Lung microvascular endothelial cell (primary cell): ENCODE measurements at regions not wholly inside any gene's neighbourhood (a gene's known extent, or its start where the extent isn't known, plus 50 kb on each side); places are given as distances from the start of the nearest gene placed in this dataset.

Source experiments
- DNase-seq, 2 donors: peaks; one replicate each; pipeline versions ENCODE4 v3.0.0 to v3.0.0-alpha.2; 2010; ENCODE audit warnings: low read depth in 2 of 2

DNA sequence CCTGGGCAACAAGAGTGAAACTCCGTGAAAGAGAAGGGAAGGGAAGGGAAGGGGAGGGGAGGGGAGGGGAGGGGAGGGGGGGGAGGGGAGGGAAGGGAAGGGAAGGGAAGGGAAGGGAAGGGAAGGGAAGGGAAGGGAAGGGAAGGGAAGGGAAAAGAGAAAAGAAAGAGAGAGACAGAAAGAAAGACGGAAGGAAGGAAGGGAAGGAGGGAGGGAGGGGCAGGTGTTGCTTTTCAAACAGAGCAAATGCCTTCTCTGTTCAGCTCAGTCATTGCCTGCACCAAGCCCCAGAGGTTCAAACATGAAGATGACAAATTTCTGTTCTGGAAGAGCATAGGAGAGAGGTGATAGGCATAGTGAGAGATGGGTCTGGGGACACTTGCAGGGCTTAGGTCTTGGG is 330.0 kb downstream of the DRD1 start:
- no peak for DNase-seq

DNA sequence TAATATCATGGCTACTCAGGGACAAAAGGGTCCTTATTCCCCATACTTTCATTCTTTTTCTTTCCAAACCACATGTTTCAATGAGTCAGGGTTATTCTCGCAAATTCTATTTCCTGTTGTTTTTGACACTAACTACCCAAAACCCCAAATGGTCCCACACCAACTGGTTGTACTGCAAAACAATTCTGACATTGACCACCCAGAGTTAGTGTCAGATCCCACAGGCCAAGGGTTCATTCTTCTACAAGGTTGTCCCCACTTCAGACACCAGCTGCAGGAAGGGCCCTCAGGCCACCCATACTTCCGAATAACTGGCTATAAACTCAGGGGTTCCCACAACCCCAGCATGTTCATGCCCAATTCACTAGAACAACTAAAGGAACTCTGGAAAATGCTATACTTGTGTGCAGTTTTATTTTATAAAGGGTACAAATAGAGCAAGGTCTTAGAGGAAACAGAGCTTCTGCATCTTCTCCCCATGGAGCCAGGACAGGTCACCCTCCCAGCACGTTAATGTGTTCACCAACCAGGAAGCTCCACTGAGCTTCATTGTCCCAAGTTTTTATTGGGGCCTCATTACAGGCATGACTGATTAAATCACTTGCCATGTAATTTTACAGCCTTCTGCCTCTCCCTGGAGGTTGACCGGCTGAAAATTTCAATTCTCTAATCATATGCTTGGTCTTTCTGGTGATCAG is 334.8 kb downstream of the DRD1 start:
- no peak for DNase-seq

DNA sequence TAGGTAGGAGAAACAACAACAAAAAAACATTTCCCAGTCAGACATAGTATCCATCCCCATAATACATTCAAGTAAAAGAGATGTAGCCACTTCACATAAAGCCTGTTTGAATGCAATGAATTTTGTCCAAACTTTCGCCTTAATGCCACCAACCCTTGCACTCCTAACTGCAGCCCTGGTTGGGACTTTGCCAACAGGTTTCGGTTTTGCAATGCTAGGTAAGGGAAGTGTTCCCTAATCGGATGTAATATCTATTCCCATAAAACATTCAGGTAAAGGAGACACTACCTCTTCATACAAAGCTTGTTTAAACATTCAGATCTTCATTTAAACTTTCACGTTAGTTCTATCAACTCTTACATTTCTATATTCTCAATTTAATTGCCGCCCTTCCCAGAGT is 336.1 kb downstream of the DRD1 start:
- DNase-seq = no peak

DNA sequence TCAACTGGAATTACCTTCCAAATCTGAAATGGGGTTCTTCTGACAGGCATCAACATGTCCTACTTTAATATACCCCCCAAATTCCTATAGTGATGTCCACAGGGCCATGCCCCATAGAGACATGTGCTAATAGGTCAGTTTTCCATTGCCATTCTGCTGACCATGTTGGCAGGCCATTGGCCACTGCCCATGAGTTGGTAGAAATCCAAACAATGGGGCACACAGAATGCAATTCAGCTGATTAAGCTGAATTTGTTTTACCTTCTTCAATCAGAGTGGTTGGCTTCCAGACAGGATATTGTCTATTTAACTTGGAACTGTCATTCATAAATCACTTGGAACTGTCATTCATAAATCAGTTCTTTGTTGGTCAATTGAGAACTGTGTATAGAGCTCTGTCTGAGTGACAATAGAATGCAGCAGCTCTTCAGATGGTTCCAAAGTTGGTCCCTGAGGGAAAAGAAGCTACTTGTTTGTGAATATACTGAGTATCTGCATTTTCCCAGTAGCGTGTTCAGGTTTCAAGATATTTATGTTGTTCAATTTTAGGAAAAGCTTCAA is 336.9 kb downstream of the DRD1 start:
- DNase-seq = no peak

DNA sequence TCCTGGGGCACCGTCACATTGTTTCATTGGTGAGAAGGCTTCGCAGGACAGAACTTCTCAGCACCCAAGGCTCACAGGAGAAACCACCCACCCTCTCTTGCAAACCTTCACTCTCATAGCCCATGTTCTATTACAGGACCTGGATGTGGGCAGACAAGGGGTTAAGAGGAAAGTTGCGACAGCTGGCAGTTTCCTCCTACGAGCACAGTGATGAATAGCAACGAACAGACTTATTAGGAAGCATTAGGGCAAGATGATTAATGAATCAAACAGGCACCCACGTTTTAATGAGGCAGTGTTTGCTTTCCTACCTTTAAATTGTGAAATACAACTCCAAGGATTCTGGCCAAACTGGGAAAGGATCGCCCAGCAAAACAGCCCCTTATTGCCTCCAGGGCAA is 339.3 kb downstream of the DRD1 start:
- DNase-seq = no peak

DNA sequence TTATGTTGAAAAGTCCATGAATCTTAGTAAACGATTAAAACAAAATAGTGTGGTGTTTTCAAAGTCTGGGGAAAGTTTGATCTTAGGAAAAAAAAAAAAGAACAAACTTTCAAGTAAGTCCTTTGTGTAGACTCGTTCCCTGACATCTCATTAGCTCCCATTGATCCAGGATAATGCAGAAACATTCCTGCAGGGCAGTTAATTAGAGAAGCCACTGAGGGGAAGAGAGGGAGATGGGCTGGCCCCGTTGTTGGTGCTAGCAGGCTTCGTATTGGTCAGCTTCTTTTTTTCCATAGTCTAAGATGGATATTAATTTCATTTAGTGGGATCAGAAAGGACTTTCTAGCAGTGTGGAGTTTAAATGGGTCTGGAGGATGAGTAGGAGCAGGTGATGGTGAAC is 340.2 kb downstream of the DRD1 start:
- no peak for DNase-seq

DNA sequence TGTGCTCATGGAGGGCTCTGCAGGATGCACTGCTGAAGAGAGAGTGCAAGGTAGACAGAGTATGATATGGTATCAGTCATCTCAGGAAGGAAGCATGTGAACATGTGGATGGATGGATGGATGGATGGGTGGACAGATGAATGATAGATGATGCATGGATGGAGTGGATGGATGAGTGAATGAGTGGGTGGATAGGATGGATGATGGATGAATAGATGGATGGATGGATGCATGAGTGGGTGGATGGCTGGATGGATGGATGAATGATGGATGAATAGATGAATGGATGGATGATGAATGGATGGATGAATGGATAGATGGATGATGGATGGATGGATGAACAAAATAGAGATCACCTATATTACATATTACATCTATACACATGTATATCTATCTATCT is 341.3 kb downstream of the DRD1 start:
- no peak for DNase-seq

DNA sequence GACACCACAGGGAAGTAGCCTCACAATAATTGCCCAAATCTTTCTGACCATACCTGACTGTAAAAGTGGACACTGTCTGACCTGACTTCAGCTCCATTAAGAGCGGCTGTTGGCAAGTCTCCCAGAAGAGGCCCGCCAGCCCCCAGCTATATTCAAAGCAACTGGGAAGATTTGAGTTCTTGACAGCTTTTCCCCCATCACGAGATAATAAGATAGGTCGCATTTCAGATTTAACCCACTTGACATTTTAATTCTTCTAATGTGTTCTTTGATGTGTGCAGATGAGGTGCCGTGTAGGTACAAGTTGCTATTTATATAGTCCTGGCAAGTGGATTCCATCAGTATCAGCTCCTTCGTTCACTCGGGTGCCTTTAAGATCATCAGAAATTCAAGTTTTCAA is 345.7 kb downstream of the DRD1 start:
- DNase-seq = no peak

DNA sequence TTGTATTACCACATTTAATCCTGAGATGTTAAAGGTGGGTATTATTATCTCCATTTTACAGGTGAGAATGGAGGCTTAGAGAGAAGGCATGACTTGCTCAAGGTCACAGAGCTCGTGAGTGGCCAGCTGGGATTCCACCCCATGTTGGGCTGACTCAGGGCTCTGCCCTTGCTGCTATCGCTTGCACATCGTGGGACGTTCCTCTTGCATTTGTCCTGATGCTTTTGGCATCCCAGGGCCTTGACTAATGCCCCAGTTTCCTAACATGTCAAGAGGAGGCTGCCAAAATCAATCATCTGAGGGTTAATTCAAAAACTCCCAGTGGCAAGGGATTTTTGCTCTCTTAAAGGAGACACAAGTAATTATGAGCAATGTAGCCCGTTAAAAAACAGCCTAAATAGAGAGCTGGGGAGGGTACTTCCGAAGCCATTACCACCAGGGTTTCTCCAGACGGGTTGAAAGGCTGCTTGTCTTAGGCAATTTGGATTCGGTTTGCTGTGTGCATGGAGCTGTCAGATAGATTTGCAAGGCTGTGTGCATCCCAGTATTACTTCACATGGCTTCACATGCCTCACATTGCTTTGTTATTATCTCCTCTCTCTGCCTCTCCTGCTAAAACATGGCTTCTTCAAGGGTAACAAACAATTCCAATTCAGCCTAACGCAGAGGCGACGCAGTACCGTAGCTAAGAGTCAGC is 347.4 kb downstream of the DRD1 start:
- DNase-seq = no peak

DNA sequence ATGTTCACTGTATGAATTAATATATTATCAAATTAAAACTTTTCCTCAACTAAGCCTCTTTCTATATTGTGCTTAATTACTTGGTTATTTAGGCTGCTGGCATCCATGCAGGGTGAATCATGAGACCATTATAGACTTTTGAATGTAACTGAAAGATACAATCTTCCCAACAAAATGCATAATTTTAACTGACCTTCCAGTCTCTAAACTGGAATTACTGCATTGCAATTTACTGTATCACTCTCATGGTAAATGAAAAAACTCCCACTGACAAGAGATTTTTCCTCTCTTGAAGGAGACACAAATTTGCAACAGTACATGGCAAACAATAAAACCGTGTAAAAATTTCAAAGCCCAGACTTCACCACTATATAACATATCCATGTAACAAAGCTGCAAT is 349.5 kb downstream of the DRD1 start:
- no peak for DNase-seq

DNA sequence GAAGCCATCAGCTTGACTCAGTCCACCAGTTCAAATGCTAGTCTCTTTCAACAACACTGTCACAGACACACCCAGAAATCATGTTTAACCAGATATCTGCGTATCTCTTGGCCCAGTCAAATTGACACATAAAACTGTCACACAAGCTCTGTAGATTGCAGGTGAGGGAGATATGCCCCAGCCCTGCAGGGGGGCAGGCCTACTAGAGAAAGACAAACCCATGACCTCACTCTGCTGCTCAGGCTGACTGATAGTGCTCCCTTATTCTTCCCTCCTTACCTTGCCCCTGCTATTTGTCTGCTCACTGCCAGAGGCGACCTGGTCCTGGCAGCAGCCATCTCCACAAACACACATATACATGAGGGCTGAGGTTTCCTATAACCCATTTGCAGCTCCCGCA is 351.3 kb downstream of the DRD1 start:
- no peak for DNase-seq

DNA sequence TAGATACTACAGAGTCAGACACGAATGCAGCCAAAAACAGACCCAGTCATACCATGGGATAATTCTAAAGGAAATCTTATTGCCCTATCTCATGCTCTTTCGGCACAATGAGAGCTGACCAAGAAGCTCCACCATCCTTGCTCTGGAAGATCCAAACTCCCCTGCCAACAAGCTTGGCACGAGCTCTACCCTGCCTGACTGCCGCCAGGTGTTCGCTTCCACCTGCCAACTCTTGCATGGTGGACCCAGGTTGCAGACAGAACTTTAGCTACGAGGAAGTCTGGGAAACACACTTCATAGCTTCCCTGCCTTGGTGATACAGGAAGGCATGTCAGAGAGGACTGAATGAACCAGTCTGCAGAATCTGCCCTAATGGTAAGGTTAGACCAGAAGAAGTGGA is 355.0 kb downstream of the DRD1 start:
- DNase-seq = no peak

DNA sequence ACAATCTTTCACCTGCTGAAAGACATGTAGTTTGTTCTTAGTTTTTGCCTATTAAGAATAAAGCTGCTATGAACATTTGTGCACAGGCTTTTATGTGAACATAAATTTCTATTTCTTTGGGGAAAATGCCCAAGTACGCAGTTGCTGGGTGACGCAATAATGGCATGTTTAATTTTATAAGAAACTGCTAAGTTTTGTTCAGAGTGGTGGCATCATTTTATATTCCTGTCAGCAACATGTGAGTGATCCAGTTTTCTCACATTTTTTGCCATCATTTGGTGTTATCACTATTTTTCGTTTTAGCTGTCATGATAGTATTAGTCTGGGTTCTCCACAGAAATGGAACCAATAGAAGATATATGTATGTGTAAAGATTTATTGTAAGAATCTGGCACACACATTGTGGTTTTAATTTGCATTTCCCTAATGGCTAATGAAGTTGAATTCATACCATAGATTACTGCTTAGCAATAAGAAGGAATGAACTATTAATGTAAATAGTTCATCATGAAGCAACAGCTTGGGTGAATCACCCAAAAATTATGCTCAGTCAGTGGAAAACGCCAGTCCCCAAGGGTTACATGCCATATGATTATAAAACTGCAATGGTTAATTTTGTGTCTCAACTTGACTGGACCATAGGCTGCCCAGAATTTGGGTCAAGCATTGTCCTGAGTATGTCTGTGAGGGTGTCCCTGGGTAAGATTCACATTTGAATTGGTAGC is 358.6 kb downstream of the MSX2 start:
- no peak for DNase-seq

DNA sequence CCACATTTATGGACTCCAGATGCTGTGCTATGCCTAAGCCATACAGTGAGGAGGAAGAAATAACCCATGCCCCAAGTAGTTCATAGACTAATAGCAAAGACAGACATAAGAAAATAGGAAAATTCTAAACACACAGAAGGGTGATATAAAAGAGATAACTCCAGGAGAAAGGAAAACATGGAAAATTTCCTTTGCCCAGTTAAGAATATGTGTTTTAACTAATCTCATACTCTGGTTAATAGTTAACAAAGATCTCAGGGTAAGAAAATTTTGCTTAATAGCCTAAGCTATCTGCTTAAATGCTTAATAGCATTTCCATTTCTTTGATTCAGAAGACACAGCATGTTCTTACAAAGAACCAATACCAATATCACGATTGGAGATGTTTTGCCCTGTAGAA is 358.0 kb downstream of the MSX2 start:
- DNase-seq = no peak

DNA sequence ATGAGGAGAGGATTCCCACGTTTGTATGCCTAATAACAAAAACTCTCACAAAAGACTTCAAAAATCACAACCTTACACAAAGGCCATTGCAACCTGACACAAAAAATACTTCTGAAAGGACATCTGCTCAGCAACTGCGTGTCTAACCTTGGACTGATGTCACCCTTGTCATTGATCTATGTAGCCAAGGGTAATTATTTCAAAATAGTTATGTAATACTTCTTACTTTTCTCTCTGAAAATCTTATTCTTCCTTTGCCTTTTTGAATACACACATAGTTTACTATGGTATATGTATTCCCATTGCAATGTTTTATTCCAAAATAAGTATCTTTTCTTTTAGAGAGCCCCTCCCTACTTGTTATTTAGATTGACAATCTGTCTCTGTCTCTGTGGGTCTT is 355.3 kb downstream of the MSX2 start:
- DNase-seq = no peak

DNA sequence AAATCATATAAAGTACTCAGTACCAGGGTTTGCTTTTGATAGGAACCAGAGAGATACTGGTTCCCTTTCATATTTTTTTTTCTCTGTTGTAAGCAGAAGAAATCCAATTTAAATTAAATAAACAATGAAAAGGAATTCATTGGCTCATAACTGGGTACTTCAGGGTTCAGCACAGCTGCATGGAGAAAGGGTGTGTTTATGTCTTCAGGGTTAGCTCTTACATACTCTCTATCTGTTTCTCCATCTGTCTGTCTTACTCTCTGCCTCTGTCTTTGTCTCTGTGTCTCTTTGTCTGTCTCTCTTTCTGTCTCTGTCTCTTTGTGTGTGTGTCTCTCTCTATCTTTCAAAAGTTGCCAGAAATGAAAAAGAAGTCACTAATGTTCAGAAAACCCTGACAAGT is 345.9 kb downstream of the MSX2 start:
- no peak for DNase-seq

DNA sequence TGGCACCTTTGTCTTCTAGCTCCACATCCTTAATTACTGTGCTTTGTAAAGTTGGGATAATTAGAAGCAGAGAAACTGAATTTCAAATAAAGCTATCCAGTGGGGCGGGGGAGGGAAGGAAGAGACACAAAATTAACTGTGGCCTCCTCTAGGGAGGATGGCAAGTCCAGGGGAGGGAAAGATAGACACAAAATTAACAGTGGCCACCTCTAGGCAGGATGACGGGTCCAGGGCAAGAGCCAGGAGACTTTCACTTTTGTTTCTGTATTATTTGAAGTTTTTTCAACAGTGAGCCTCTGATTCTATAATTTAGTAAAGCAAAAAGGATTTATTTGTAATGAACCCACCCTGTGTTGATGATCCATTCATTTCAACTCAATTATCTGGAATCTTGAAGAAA is 335.9 kb downstream of the MSX2 start:
- DNase-seq = no peak

DNA sequence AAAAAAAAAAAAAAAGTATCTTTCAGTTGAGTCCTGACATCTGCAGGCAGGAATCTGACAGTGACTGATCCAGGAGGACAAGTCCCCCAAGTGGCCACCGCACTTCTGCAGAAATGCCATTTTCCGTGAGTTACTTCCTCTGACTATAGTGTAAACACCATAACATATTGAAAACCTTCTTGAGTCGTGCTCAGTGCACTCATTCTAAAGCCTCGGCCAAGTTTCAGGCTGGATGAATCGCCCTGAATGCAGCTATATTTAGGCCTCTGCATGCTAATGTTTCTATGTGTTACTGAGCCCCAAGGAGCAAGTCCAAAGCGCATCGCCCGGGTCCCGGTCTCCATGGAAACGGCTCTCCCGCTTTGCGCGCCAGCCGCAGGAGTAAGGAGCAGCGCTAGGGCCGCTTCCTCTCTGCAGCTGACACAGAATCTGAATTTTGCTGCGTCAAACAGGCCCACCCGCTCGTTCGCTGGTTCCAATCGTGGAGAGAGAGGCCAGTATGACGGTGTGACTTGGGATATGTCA is 335.4 kb downstream of the MSX2 start:
- DNase-seq = no peak

DNA sequence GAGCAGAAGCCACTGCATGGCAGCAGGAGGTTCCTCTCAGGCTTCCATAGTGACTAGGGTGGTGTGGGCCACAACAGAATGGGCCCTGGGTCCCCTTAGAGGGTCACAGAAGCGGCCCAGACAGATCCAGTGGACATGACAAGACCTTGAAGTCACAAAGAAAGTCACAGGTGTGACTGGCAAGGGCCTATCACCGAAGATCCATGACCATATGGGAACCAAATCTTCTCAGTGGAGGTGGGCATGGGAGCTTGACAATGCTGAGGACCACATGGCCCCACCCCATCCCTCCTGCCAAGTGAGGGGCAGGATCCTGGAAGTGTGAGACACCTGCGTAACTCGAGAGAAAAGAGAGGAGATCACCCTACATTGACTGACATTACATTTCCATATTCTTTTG is 332.4 kb downstream of the MSX2 start:
- no peak for DNase-seq

DNA sequence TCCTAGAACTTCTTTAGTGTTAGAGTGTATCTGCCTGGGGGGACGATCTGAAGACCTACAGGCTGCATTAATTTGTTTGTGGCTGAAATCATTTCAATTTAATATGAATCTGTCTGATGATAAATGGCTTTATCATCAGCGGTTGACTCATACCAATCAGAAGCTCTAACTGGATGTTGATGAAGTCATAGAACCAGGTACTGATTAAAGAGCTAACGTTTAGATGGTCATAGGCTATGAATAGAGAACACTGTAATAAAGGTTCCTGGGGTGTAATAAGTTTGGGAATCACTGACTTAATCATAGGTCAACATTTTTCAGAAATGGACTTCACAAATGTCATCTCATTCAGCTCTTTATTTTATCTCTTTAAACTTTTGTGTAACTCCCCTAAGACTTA is 329.9 kb downstream of the MSX2 start:
- DNase-seq = no peak

DNA sequence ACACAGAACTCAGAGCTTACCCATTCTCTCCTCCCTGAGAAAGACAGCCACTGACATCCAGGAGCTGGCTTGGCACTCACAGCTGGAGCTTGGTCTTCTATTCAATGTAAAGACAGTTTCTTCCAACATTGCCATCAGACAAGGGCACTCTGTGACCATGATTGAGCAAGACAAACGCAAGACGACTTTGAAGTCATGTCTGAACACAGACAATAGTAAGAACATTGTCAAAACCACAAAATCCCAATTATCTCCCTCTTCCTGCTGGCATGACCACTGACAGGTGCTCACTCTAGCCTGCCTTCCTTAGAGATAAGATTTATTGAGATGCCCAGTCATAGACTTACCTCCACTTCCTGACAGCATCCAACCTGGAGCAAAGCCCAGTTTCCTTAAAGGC is 328.0 kb downstream of the MSX2 start:
- no peak for DNase-seq

DNA sequence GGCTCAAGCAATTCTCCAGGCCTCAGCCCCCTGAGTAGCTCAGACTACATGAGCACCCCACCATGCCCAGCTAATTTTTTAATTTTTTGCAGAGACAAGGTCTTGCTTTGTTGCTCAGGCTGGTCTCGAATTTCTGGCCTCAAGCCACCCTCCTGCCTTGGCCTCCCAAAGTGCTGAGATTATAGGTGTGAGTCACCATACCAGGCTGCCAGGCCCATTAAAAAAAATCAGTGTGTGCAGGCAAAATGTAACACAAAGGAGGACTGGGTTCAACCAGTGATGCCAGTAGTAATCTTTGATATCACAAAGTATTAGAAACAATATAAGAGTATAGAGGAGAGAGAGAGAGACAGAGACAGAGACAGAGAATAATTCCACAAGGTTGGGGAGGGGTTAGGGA is 322.7 kb downstream of the MSX2 start:
- DNase-seq = no peak
